ENCODE measurements at regions not wholly inside any gene's neighbourhood (a gene's known extent, or its start where the extent isn't known, plus 50 kb on each side); places are given as distances from the start of the nearest gene placed in this dataset.

GRCh38 chr2:56613254-56613653 is 429.5 kb downstream of the CCDC85A start:
- no peak for DNase-seq (ENCODE audit: low spot score)

DNA sequence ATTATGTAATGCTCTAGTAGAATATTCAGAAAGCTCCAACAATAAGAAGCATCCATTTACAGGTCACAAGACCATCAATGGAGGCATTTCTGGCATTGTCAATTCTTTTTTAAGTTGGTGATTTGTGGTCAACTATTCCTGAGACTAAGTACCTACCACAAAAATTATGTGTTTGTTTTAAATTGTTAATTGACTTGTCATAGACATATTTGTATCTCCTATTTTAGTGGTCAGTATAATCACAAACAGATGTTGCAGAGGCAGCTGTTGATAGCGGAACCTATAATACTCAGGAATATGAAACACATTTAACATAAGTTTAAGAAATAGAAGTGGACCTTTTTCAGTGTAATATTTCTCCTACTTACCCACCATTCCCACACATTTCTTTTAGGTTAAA is 430.1 kb downstream of the CCDC85A start:
- DNase-seq (ENCODE audit: low spot score) = no peak

GRCh38 chr2:56615760-56616159 is 432.0 kb downstream of the CCDC85A start:
- no peak for DNase-seq (ENCODE audit: low spot score)

- no peak for DNase-seq (ENCODE audit: low spot score)
Measured at GRCh38 chr2:56624181-56624580, 440.4 kb downstream of the CCDC85A start.

DNA sequence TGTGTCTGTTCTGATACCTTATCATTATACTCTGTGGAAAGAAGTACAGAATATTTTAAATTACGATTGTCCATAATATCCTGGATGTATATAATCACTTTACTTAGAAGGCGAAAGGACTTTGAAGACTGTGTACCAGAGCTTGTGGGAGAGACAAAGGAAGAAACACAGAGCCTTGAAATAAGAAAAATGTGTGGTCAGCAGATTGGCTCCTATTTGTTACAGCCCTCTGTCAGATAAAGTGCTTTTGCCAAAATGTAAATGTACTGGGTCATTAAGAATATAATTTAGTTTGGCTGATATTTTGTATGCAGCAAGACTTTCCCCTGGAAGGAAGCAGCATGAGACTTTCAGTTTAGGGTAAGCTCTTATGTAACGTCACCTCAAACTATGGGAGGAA is 443.1 kb downstream of the CCDC85A start:
- DNase-seq (ENCODE audit: low spot score) = no peak

DNA sequence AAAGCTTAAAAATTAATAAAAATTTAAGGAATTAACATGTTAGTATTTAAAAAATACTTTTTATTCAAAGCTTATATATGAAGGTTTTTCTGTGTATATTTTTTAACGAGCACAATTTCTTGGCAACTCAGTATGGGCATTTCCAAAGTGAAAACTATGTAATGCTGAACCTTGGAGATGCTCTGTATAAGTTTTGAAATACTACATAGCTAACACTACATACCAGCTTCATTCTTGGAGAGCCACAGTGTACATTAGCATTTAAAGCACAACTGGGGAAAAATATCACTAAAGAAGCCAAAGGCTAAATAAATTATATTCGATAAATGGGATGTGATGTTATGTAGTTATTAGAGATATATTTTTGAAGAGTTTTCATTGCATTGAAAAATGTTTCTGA is 446.5 kb downstream of the CCDC85A start:
- no peak for DNase-seq (ENCODE audit: low spot score)

GRCh38 chr2:56647997-56648396 is 464.2 kb downstream of the CCDC85A start:
- DNase-seq (ENCODE audit: low spot score) = no peak

DNA sequence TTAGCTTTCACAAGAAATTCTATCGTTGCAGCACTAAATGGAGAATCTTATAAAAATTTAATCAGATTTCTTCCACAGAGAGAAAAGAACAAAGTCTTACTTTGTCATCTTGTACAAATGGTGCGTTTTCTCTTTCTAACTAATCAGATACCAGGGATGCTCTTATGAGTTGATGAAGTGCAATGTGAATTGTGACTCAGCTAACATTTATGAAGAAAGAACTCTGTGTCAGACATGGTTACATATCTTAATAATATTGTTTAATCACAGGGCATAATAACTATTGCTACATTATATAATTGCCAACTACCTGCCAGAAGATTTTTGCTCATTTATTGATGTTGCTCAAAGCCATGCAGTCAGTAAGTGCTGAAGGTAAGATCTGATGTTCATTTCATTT is 465.0 kb downstream of the CCDC85A start:
- no peak for DNase-seq (ENCODE audit: low spot score)

- DNase-seq (ENCODE audit: low spot score) = no peak
Measured at GRCh38 chr2:56654936-56655335, 471.1 kb downstream of the CCDC85A start.

DNA sequence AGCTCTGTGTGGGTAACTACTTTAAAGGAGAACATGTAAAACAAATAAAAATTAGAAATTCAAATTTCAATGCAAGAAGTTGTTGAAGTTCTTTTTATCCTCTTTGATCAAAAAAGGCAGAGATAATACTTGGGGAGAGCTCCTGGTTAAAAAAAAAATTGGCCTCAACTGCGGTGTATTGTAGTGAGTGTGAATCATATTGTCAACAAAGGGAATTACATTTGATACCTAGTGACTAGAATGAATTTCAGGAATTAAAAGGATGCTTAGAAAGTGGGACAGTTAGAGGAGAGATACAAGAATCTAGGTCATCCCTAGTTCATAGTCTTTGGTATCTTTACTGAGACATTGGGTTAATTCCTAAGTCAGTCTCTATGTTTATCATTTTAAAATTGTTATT is 473.0 kb downstream of the CCDC85A start:
- no peak for DNase-seq (ENCODE audit: low spot score)

GRCh38 chr2:56666777-56667176 is 483.0 kb downstream of the CCDC85A start:
- no peak for DNase-seq (ENCODE audit: low spot score)

GRCh38 chr2:56671973-56672569 is 488.3 kb downstream of the CCDC85A start:
- DNase-seq (ENCODE audit: low spot score) = no peak

DNA sequence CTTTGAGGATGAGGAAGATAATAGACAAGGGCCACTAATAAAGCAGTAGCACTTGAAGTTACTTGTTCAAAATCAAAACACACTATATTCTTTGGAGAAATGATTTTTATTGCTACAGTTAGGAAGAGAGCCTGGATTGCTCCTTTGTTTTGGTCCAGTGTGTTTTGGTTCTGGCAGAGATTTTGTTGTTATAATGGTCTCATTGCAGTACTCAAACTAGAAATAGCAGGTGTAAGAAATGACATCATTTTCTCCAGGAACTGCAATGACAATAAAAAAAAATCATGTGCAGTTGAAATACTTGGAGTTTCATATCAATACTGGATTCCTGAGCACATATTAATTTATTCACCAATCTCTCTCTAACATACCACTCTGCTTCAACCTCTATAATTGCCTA is 490.3 kb downstream of the CCDC85A start:
- DNase-seq (ENCODE audit: low spot score) = no peak

- DNase-seq (ENCODE audit: low spot score) = no peak
Measured at GRCh38 chr2:56676966-56677365, 493.2 kb downstream of the CCDC85A start.

GRCh38 chr2:56680971-56681631 is 497.3 kb downstream of the CCDC85A start:
- DNase-seq (ENCODE audit: low spot score) = peak; percentile 66

GRCh38 chr2:56681659-56682396 is 498.0 kb downstream of the CCDC85A start:
- DNase-seq (ENCODE audit: low spot score) = peak; percentile 7

- no peak for DNase-seq (ENCODE audit: low spot score)
Measured at GRCh38 chr2:56682397-56682760, 498.6 kb downstream of the CCDC85A start.

GRCh38 chr2:56684327-56684726 is 500.5 kb downstream of the CCDC85A start:
- no peak for DNase-seq (ENCODE audit: low spot score)

- no peak for DNase-seq (ENCODE audit: low spot score)
Measured at GRCh38 chr2:56685205-56685604, 501.4 kb downstream of the CCDC85A start.

DNA sequence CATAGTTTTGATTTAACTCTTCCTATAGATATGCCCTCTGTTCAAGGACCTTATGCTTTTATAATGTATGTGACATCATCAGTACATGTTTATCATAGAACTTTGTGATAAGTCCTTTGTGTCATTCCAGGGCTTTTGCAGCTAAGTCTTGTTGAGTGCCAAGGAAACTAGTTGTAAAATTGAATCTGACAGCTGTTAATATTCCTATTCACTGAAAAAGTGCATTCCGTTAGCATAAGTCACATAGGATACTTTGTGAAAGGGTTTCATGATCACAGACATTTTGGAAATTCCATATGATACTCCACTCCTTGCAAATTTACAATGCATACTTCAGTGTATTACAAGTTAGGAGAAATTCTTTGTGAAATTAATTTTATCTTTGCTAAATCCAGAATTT is 503.4 kb downstream of the CCDC85A start:
- DNase-seq (ENCODE audit: low spot score) = peak; percentile 23

- no peak for DNase-seq (ENCODE audit: low spot score)
Measured at GRCh38 chr2:56688661-56689060, 504.9 kb downstream of the CCDC85A start.

GRCh38 chr2:56693501-56693900 is 509.7 kb downstream of the CCDC85A start:
- no peak for DNase-seq (ENCODE audit: low spot score)

- DNase-seq (ENCODE audit: low spot score) = no peak
Measured at GRCh38 chr2:56703001-56703400, 519.2 kb downstream of the CCDC85A start.
